ENCODE measurements at regions not wholly inside any gene's neighbourhood (a gene's known extent, or its start where the extent isn't known, plus 50 kb on each side); places are given as distances from the start of the nearest gene placed in this dataset.

GRCh38 chr17:72034000-72034399 lies 86.8 kb upstream of the SOX9 start:
- TF ChIP-seq CTCF (IDR thresholded peaks at IDR 0.05; ENCODE audit: control insufficient read depth, extremely low read depth, insufficient read depth), result no peak
- DNase-seq (ENCODE audit: low read depth), result no peak
- H3K4me3 ChIP-seq (ENCODE audit: low read depth, low read length), result no peak overlapping the region

GRCh38 chr17:72038427-72038826 lies 82.4 kb upstream of the SOX9 start:
- DNase-seq (ENCODE audit: low read depth), result no peak
- no peak overlapping the region for H3K4me3 ChIP-seq (ENCODE audit: low read depth, low read length)
- TF ChIP-seq CTCF (IDR thresholded peaks at IDR 0.05; ENCODE audit: control insufficient read depth, extremely low read depth, insufficient read depth), result no peak

GRCh38 chr17:72039490-72039889 lies 81.3 kb upstream of the SOX9 start:
- no peak overlapping the region for H3K4me3 ChIP-seq (ENCODE audit: low read depth, low read length)
- no peak for TF ChIP-seq CTCF (IDR thresholded peaks at IDR 0.05; ENCODE audit: control insufficient read depth, extremely low read depth, insufficient read depth)
- DNase-seq (ENCODE audit: low read depth), result no peak

- H3K4me3 ChIP-seq (ENCODE audit: low read depth, low read length), result no peak overlapping the region
- DNase-seq (ENCODE audit: low read depth), result no peak
- TF ChIP-seq CTCF (IDR thresholded peaks at IDR 0.05; ENCODE audit: control insufficient read depth, extremely low read depth, insufficient read depth), result no peak
These were observed 74.6 kb upstream of the SOX9 start for GRCh38 chr17:72046178-72046577.

GRCh38 chr17:72046643-72047612 lies 73.9 kb upstream of the SOX9 start:
- no peak for TF ChIP-seq CTCF (IDR thresholded peaks at IDR 0.05; ENCODE audit: control insufficient read depth, extremely low read depth, insufficient read depth)
- no peak overlapping the region for H3K4me3 ChIP-seq (ENCODE audit: low read depth, low read length)
- no peak for DNase-seq (ENCODE audit: low read depth)

GRCh38 chr17:72049914-72050313 lies 70.9 kb upstream of the SOX9 start:
- TF ChIP-seq CTCF (IDR thresholded peaks at IDR 0.05; ENCODE audit: control insufficient read depth, extremely low read depth, insufficient read depth), result no peak
- DNase-seq (ENCODE audit: low read depth), result no peak

More at GRCh38 chr17:72049914-72050313, 70.9 kb upstream of the SOX9 start:
- no peak overlapping the region for H3K4me3 ChIP-seq (ENCODE audit: low read depth, low read length)

Measured in LNCaP clone FGC (cell line).